IMR-90 (cell line): ENCODE measurements at regions not wholly inside any gene's neighbourhood (a gene's known extent, or its start where the extent isn't known, plus 50 kb on each side); places are given as distances from the start of the nearest gene placed in this dataset.

Experiments
- ATAC-seq: fragments of 200-7000 bp; cut with Tn5 transposase; 2 replicates; pipeline ENCODE4 v1.9.1; 2020; ENCODE audit warnings: low read depth, mild to moderate bottlenecking, moderate library complexity
- BruUV-seq: library from RNA; stranded (reverse); fragments of 400-500 nt; replicated peaks from 2 replicates; lab custom pipeline; 2021; lab: Mats Ljungman, UMichigan
- CTCF ChIA-PET: fragments of 300-600 bp; formaldehyde crosslinking; extraction: SDS; loops from one replicate; lab custom pipeline; 2021; ENCODE audit warnings: antibody characterized with exemption; lab: Yijun Ruan, JAX
- POLR2A ChIA-PET: fragments of 300-600 bp; sonication (Branson Sonifier 250); formaldehyde crosslinking; loops from one replicate; lab custom pipeline; 2022; ENCODE audit warnings: antibody characterized with exemption; ENCODE audit not compliant: unreplicated experiment; lab: Charles Lee
- DNase-seq: peaks from one replicate; pipeline ENCODE4 v3.0.0; 2013
- H2AFZ ChIP-seq: replicated peaks from 2 replicates; pipeline ENCODE3; 2013; ENCODE audit warnings: low read length, mild to moderate bottlenecking; ENCODE audit not compliant: poor library complexity
- H2AK5ac ChIP-seq: 2 replicates; pipeline ENCODE4 v1.6.1; 2013; ENCODE audit warnings: low read depth, low read length, inconsistent platforms
- H2AK9ac ChIP-seq: replicated peaks from 2 replicates; pipeline ENCODE3; 2013; ENCODE audit warnings: mild to moderate bottlenecking, low read depth, low read length, moderate library complexity; ENCODE audit not compliant: poor library complexity
- H2BK120ac ChIP-seq: 2 replicates; pipeline ENCODE4 v1.6.1; 2013; ENCODE audit warnings: low read depth, low read length, inconsistent platforms
- H2BK15ac ChIP-seq: 3 replicates; pipeline ENCODE4 v1.6.1; 2013; ENCODE audit warnings: low read depth, low read length, inconsistent platforms
- H2BK20ac ChIP-seq: 2 replicates; pipeline ENCODE4 v1.6.1; 2013; ENCODE audit warnings: low read depth, mild to moderate bottlenecking, inconsistent platforms, low read length, moderate library complexity
- H2BK5ac ChIP-seq: 2 replicates; pipeline ENCODE4 v1.6.1; 2013; ENCODE audit warnings: mild to moderate bottlenecking, low read depth, low read length, inconsistent platforms; ENCODE audit not compliant: poor library complexity, severe bottlenecking
- H3K14ac ChIP-seq: replicated peaks from 2 replicates; pipeline ENCODE4 v1.6.1; 2013; ENCODE audit warnings: low read depth, low read length, inconsistent platforms
- H3K18ac ChIP-seq: 2 replicates; pipeline ENCODE4 v1.6.1; 2013; ENCODE audit warnings: low read depth, low read length, control low read depth
- H3K23ac ChIP-seq: 2 replicates; pipeline ENCODE4 v1.6.1; 2013; ENCODE audit warnings: low read depth, low read length, inconsistent platforms
- H3K27ac ChIP-seq: 2 replicates; pipeline ENCODE4 v1.5.1; 2013; ENCODE audit warnings: mild to moderate bottlenecking, control low read depth, low read length; ENCODE audit not compliant: insufficient read depth
- H3K27me3 ChIP-seq: 2 replicates; pipeline ENCODE4 v1.6.1; 2013; ENCODE audit warnings: low read length; ENCODE audit not compliant: control insufficient read depth, insufficient read depth
- H3K36me3 ChIP-seq: 2 replicates; pipeline ENCODE4 v1.6.1; 2013; ENCODE audit warnings: low read length, mixed read lengths; ENCODE audit not compliant: control insufficient read depth, insufficient read depth
- H3K4ac ChIP-seq: 2 replicates; pipeline ENCODE4 v1.6.1; 2013; ENCODE audit warnings: low read depth, low read length, inconsistent platforms
- H3K4me1 ChIP-seq: 2 replicates; pipeline ENCODE4 v1.6.1; 2013; ENCODE audit warnings: low read length, mixed read lengths; ENCODE audit not compliant: control insufficient read depth, insufficient read depth
- H3K4me2 ChIP-seq: 2 replicates; pipeline ENCODE4 v1.6.1; 2013; ENCODE audit warnings: low read depth, mild to moderate bottlenecking, control low read depth, low read length, moderate library complexity
- H3K4me3 ChIP-seq: 2 replicates; pipeline ENCODE4 v1.5.1; 2013; ENCODE audit warnings: low read depth, mild to moderate bottlenecking, control low read depth, low read length, moderate library complexity; ENCODE audit not compliant: insufficient read depth
- H3K56ac ChIP-seq: 2 replicates; pipeline ENCODE4 v1.6.1; 2013; ENCODE audit warnings: low read length, inconsistent platforms; ENCODE audit not compliant: insufficient read depth; ENCODE audit errors: extremely low read depth
- H3K79me1 ChIP-seq, 2 experiments: 2 replicates each; pipeline ENCODE4 v1.6.1; 2013; ENCODE audit warnings: low read length in 2 of 2, inconsistent platforms in 1 of 2, low read depth in 1 of 2
- H3K9ac ChIP-seq: 2 replicates; pipeline ENCODE4 v1.6.1; 2013; ENCODE audit warnings: low read depth, low read length, control low read depth
- H3K9me1 ChIP-seq: 2 replicates; pipeline ENCODE4 v1.6.1; 2013; ENCODE audit warnings: low read length, inconsistent platforms; ENCODE audit not compliant: insufficient read depth
- H3K9me3 ChIP-seq: 2 replicates; pipeline ENCODE4 v1.6.1; 2013; ENCODE audit warnings: low read length; ENCODE audit not compliant: control insufficient read depth, insufficient read depth
- H4K20me1 ChIP-seq: 2 replicates; pipeline ENCODE4 v1.6.1; 2013; ENCODE audit warnings: low read length, inconsistent platforms; ENCODE audit not compliant: insufficient read depth
- H4K5ac ChIP-seq: 2 replicates; pipeline ENCODE4 v1.6.1; 2013; ENCODE audit warnings: mild to moderate bottlenecking, low read depth, low read length, control low read depth
- H4K8ac ChIP-seq, 2 experiments: 2 replicates each; pipeline ENCODE4 v1.6.1; 2013; ENCODE audit warnings: low read depth in 2 of 2, low read length in 2 of 2, control low read depth in 1 of 2, inconsistent platforms in 1 of 2
- H4K91ac ChIP-seq: 2 replicates; pipeline ENCODE4 v1.6.1; 2013; ENCODE audit warnings: low read depth, low read length, inconsistent platforms; ENCODE audit not compliant: insufficient read depth
- BHLHE40 ChIP-seq: fragments of 150-350 bp; IDR thresholded peaks from 2 replicates; pipeline ENCODE4 v1.6.1; 2016; ENCODE audit warnings: mild to moderate bottlenecking, low read depth, low read length
- CEBPB ChIP-seq: IDR thresholded peaks from 2 replicates; pipeline ENCODE4 v1.6.1; 2012; ENCODE audit warnings: low read depth, low read length, improper control_type of control experiment
- CHD1 ChIP-seq: IDR thresholded peaks from 2 replicates; pipeline ENCODE4 v1.6.1; 2012; ENCODE audit warnings: low read depth, low read length, improper control_type of control experiment
- CTCF ChIP-seq: conservative IDR thresholded peaks from 2 replicates; pipeline ENCODE4 v1.5.1; 2012; ENCODE audit warnings: mild to moderate bottlenecking, low read depth, low read length, improper control_type of control experiment
- ELK1 ChIP-seq: fragments of 150-350 bp; IDR thresholded peaks from 2 replicates; pipeline ENCODE4 v1.6.1; 2016; ENCODE audit warnings: low read depth, mild to moderate bottlenecking, low read length, moderate library complexity, borderline replicate concordance
- FOS ChIP-seq: fragments of 150-350 bp; IDR thresholded peaks from 2 replicates; pipeline ENCODE4 v1.6.1; 2016; ENCODE audit warnings: low read depth, low read length
- MAFK ChIP-seq: IDR thresholded peaks from 2 replicates; pipeline ENCODE4 v1.6.1; 2012; ENCODE audit warnings: low read depth, low read length, improper control_type of control experiment
- MAZ ChIP-seq: IDR thresholded peaks from 2 replicates; pipeline ENCODE4 v1.6.1; 2012; ENCODE audit warnings: low read depth, mild to moderate bottlenecking, low read length, improper control_type of control experiment, moderate library complexity, borderline replicate concordance
- MXI1 ChIP-seq: IDR thresholded peaks from 2 replicates; pipeline ENCODE4 v1.6.1; 2012; ENCODE audit warnings: low read depth, mild to moderate bottlenecking, low read length, moderate library complexity, borderline replicate concordance
- NFE2L2 ChIP-seq: fragments of 150-350 bp; IDR thresholded peaks from 2 replicates; pipeline ENCODE4 v1.6.1; 2016; ENCODE audit warnings: low read depth, mild to moderate bottlenecking, low read length
- POLR2A ChIP-seq: IDR thresholded peaks from 2 replicates; pipeline ENCODE4 v1.6.1; 2012; ENCODE audit warnings: mild to moderate bottlenecking, low read depth, low read length
- RAD21 ChIP-seq: IDR thresholded peaks from 2 replicates; pipeline ENCODE4 v1.6.1; 2012; ENCODE audit warnings: low read length, improper control_type of control experiment
- RCOR1 ChIP-seq: IDR thresholded peaks from 2 replicates; pipeline ENCODE4 v1.6.1; 2012; ENCODE audit warnings: mild to moderate bottlenecking, low read length, improper control_type of control experiment; ENCODE audit not compliant: insufficient replicate concordance
- RFX5 ChIP-seq: IDR thresholded peaks from 2 replicates; pipeline ENCODE4 v1.8.0; 2012; ENCODE audit warnings: low read depth, mild to moderate bottlenecking, low read length, moderate library complexity
- SMC3 ChIP-seq: fragments of 150-350 bp; IDR thresholded peaks from 2 replicates; pipeline ENCODE4 v1.6.1; 2016; ENCODE audit warnings: low read depth, mild to moderate bottlenecking, antibody characterized with exemption, low read length, moderate library complexity
- USF2 ChIP-seq: fragments of 150-350 bp; IDR thresholded peaks from 2 replicates; pipeline ENCODE4 v1.6.1; 2017; ENCODE audit warnings: mild to moderate bottlenecking, antibody characterized with exemption, low read length, low read depth
- WGBS, 2 experiments: methylation state at CpG; one replicate each; pipeline versions ENCODE4 v1.1.5 to v1.1.7; 2013; ENCODE audit warnings: missing lambda C conversion rate in 2 of 2; ENCODE audit not compliant: insufficient read length in 1 of 2; ENCODE audit errors: extremely low coverage in 2 of 2; 5-methylcytosine and 5-hydroxymethylcytosine counted together
- dilution Hi-C: fragments of 300-500 bp; cut with HindIII; formaldehyde crosslinking; loops from one replicate; pipeline ENCODE4 v1.14.3; 2018; ENCODE audit warnings: low sequenced_read_pairs; ENCODE audit not compliant: unreplicated experiment
- in situ Hi-C: fragments of 300-500 bp; cut with MboI; formaldehyde crosslinking; loops from 3 replicates; pipeline ENCODE4 v1.14.3; 2019; ENCODE audit warnings: low sequenced_read_pairs, inconsistent platforms, mixed read lengths
- intact Hi-C: fragments of 100-400 bp; cut with micrococcal nuclease; formaldehyde crosslinking; loops from 2 replicates; pipeline ENCODE4 v1.10.0; 2022

- no peak for TF ChIP-seq FOS
- TF ChIP-seq MXI1 = no peak
- no peak for TF ChIP-seq CEBPB
- no peak for TF ChIP-seq MAZ
- TF ChIP-seq CTCF = no peak
- no peak for TF ChIP-seq CHD1
- no peak for TF ChIP-seq RAD21
- TF ChIP-seq ELK1 = no peak
- TF ChIP-seq SMC3 = no peak
- TF ChIP-seq RFX5 = no peak
- TF ChIP-seq NFE2L2 = no peak
- no peak for TF ChIP-seq BHLHE40
- no peak for TF ChIP-seq MAFK
- no peak for TF ChIP-seq POLR2A
- no peak for TF ChIP-seq USF2
- no peak for TF ChIP-seq RCOR1
- POLR2A ChIA-PET = no interaction called here
- no peak overlapping the region for H2AFZ ChIP-seq
- H3K27me3 ChIP-seq = no peaks in the 10 kb centered on the region
- H3K56ac ChIP-seq = no peak overlapping the region
- no peaks in the 10 kb centered on the region for H3K9me1 ChIP-seq
- DNase-seq (no peak), ATAC-seq (no peak)
- no peak overlapping the region for H3K4ac ChIP-seq
- WGBS, 2 experiments = no CpG with 5 or more reads among the region's 3 CpGs
- intact Hi-C loops (no loop called here), dilution Hi-C loops (no loop called here), in situ Hi-C loops (no loop called here)
- no peak overlapping the region for H3K9ac ChIP-seq
- no peak overlapping the region for H2AK9ac ChIP-seq
- no peak overlapping the region for H2BK20ac ChIP-seq
- no peaks in the 10 kb centered on the region for H3K4me1 ChIP-seq
- H2AK5ac ChIP-seq = no peak overlapping the region
- no peak overlapping the region for H3K23ac ChIP-seq
- no peaks in the 10 kb centered on the region for H3K79me1 ChIP-seq
- H4K91ac ChIP-seq = no peak overlapping the region
- no TSS peak for BruUV-seq
- H3K27ac ChIP-seq = no peak overlapping the region
- H3K4me2 ChIP-seq = no peak overlapping the region
- H2BK15ac ChIP-seq = no peak overlapping the region
- no peak overlapping the region for H3K14ac ChIP-seq
- no peak overlapping the region for H2BK5ac ChIP-seq
- H4K20me1 ChIP-seq = no peaks in the 10 kb centered on the region
- CTCF ChIA-PET = no interaction called here
- no peak overlapping the region for H4K8ac ChIP-seq
- H3K9me3 ChIP-seq = no peaks in the 10 kb centered on the region
- H2BK120ac ChIP-seq = no peak overlapping the region
- no peak overlapping the region for H4K5ac ChIP-seq
- H3K18ac ChIP-seq = no peak overlapping the region
- H3K36me3 ChIP-seq = no peaks in the 10 kb centered on the region
- H3K4me3 ChIP-seq = no peak overlapping the region
Observed at GRCh38 chr11:101306721-101307120, 177.1 kb upstream of the PGR start.
